ENCODE measurements at regions not wholly inside any gene's neighbourhood (a gene's known extent, or its start where the extent isn't known, plus 50 kb on each side); places are given as distances from the start of the nearest gene placed in this dataset.

DNA sequence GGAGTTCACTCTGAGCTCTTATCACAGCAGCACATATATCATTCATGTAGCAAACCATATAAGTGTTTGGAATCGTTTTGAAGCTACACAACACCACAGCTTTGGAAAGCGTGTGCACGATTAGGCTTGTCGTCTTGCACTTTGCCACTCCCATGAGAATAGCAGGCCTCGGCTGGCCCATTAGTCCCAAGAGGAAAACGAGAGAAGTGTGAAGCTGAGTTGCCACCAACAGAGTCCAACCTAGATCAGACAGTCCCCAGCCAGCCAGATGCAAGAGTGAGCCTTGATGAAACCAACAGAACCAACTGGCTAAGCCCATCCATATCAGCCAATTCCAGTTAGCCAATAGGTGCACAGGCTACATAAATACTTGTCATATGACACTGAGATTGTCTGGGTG lies 238.4 kb downstream of the C1orf94 start:
- TF ChIP-seq, protein P1, sequence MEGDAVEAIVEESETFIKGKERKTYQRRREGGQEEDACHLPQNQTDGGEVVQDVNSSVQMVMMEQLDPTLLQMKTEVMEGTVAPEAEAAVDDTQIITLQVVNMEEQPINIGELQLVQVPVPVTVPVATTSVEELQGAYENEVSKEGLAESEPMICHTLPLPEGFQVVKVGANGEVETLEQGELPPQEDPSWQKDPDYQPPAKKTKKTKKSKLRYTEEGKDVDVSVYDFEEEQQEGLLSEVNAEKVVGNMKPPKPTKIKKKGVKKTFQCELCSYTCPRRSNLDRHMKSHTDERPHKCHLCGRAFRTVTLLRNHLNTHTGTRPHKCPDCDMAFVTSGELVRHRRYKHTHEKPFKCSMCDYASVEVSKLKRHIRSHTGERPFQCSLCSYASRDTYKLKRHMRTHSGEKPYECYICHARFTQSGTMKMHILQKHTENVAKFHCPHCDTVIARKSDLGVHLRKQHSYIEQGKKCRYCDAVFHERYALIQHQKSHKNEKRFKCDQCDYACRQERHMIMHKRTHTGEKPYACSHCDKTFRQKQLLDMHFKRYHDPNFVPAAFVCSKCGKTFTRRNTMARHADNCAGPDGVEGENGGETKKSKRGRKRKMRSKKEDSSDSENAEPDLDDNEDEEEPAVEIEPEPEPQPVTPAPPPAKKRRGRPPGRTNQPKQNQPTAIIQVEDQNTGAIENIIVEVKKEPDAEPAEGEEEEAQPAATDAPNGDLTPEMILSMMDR (IDR thresholded peaks at IDR 0.05; ENCODE audit: low read depth, low read length), result no peak
- DNase-seq (ENCODE audit: extremely low read depth, low read depth), result no peak

DNA sequence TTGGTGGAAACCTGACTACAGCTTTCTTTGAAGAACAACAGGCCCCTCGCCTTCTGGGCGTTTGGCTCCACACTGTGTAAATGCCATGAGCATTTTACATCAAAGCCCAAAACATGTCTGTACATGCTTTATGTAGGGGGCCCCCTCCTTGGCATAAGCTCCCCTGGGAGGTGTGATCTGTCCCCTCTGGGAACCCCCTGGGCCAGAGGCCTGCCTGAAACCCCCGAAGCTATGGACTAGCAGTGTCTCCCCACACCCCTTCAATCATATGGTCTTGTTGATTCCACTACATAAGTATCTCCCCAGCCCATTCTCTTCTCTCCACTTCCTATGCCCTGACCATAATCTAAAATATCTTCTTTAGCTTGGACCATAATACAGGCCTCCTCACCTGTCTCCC lies 241.5 kb downstream of the C1orf94 start:
- no peak for DNase-seq (ENCODE audit: extremely low read depth, low read depth)
- TF ChIP-seq, protein P1 (IDR thresholded peaks at IDR 0.05; ENCODE audit: low read depth, low read length), result no peak

DNA sequence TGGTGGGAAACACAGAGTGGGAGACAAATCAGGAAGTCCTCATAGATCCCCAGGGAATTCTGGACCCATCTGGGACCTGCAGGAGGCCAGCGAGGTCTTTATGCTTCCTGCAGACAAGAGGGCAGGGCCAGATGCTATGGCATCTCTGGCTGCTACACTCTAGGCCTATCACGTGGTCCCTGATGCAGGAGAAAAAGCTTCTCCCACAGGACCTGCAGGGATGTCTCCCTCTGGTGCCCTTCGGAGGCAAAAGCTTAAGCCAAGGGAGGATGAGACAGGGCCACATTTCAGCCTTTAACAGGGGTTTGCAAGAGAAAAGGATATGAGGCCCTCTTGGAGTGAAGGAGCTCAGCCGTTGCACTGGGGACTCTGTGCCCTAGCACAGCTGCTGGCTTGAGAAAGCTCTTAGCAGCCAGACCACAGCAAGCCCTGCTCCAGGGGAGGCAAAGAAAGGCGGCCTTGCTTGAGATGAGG lies 243.0 kb downstream of the C1orf94 start:
- DNase-seq (ENCODE audit: extremely low read depth, low read depth), result no peak
- TF ChIP-seq, protein P1 (IDR thresholded peaks at IDR 0.05; ENCODE audit: low read depth, low read length), result peak; percentile 18

DNA sequence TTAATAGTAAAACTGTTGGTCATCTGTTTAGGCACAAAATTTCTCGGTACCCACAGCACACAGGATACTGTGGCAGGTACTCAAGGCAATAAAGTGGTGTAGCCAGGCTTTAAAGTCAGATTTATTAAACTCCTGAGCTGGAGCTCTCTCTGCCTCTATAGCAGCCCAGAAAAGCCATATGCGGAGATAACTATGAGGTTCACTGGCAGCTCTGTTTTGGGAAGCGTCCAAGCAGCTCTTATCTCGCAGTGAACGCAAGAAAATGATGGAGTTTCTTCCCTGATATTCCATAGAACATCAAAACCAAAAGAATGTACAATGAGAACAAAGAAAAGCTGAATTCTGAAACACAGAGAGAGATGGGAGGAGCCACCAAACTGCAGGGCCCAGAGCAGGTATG lies 248.3 kb downstream of the C1orf94 start:
- TF ChIP-seq, protein P1 (IDR thresholded peaks at IDR 0.05; ENCODE audit: low read depth, low read length), result no peak
- DNase-seq (ENCODE audit: extremely low read depth, low read depth), result no peak

DNA sequence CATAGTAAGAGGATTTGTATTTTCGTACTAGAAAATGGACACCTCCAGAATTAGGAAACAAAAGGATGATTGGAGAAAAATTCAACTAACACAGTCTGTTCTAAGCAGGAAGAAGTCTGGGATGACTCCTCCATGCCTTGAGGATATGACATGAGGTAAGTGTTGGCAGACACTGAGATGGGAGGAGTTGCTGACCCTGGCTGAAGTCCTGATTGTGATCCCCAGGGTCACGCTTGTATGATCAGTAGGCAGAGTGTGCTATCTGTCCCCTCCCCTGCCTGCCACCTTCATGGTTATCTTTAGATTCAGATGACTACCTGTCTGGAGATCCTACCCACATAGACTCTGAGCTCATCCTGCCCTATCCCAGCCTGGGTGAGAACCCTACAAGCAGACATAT lies 249.1 kb downstream of the C1orf94 start:
- TF ChIP-seq, protein P1 (IDR thresholded peaks at IDR 0.05; ENCODE audit: low read depth, low read length), result no peak
- DNase-seq (ENCODE audit: extremely low read depth, low read depth), result no peak

DNA sequence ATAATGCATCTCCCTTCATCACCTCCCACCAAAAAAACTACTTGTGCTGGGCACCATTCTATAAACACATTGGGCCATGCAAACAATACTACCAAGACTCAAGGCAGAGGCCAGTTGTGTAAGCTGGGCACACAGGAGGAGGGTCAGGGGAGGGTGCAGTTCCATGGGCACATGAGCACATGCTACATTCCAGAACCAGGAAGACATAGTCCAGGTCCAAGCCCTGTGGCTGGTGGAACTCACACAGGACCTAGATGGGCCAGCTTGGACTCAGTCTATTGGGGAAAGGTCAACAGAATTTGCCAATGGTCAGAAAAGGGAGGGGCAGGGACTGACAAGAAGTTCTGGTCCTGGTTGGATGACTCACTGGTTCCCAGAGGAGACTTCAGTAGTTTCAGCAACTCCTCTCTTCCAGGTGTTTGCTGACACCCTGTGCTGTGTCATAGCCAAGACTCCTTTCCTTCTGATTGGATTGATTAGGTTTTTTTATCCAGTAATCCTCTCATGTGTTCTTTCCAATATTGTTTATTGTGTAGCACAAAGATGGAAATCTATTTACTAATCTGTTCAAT lies 249.7 kb downstream of the C1orf94 start:
- no peak for DNase-seq (ENCODE audit: extremely low read depth, low read depth)
- TF ChIP-seq, protein P1 (IDR thresholded peaks at IDR 0.05; ENCODE audit: low read depth, low read length), result no peak

DNA sequence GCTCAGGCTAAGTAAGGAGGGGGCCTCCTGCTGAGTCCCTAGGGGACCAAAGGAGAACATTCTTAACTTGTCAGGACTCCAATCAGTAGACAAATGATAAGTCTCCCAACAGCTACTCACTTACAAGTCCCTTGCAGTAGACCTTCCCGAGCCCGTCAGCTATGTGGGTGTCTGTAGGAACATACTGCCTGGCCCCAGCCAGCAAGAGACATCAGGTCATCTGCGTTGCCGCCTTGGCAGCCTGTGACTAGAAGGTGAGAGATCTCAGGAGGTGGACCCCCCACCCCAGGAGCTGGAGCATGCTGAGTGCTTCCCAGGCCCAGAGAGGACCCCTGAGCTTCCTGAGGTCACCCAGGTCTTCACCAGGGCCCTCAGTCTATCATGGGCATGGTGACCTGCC lies 250.5 kb downstream of the C1orf94 start:
- TF ChIP-seq, protein P1 (IDR thresholded peaks at IDR 0.05; ENCODE audit: low read depth, low read length), result no peak
- no peak for DNase-seq (ENCODE audit: extremely low read depth, low read depth)
